Large intestine (tissue), 3 donors: ENCODE measurements at regions not wholly inside any gene's neighbourhood (a gene's known extent, or its start where the extent isn't known, plus 50 kb on each side); places are given as distances from the start of the nearest gene placed in this dataset.

Experiments
- DNase-seq, 2 donors: peaks; one replicate each; pipeline versions ENCODE4 v3.0.0 to v3.0.0-alpha.2; 2013
- H3K27ac ChIP-seq: one replicate; pipeline ENCODE4 v1.5.1; 2013; ENCODE audit warnings: low read length
- H3K27me3 ChIP-seq: 2 replicates; pipeline ENCODE4 v1.6.1; 2013; ENCODE audit warnings: low read length; ENCODE audit not compliant: control insufficient read depth, insufficient read depth
- H3K36me3 ChIP-seq: 2 replicates; pipeline ENCODE4 v1.6.1; 2013; ENCODE audit warnings: low read length; ENCODE audit not compliant: control insufficient read depth, insufficient read depth
- H3K4me1 ChIP-seq: one replicate; pipeline ENCODE4 v1.6.1; 2013; ENCODE audit warnings: low read length; ENCODE audit not compliant: control insufficient read depth, insufficient read depth
- H3K4me3 ChIP-seq: one replicate; pipeline ENCODE4 v1.5.1; 2013; ENCODE audit warnings: low read length
- H3K9me3 ChIP-seq: one replicate; pipeline ENCODE4 v1.6.1; 2013; ENCODE audit warnings: mild to moderate bottlenecking, low read depth, low read length, moderate library complexity; ENCODE audit not compliant: control insufficient read depth
- WGBS: methylation state at CpG from one replicate; pipeline ENCODE4 v1.1.5; 2013; ENCODE audit warnings: low lambda C conversion rate; ENCODE audit not compliant: insufficient coverage; 5-methylcytosine and 5-hydroxymethylcytosine counted together

- H3K4me3 ChIP-seq, result no peak overlapping the region
- WGBS, result 80% methylated on average over 1 of the region's 3 CpGs
- DNase-seq, result peak in 1 of 2 donors; percentile 46
- peaks cover 2% of the 10 kb centered on the region for H3K4me1 ChIP-seq
- H3K27me3 ChIP-seq, result no peaks in the 10 kb centered on the region
- no peak overlapping the region for H3K27ac ChIP-seq
- H3K36me3 ChIP-seq, result no peaks in the 10 kb centered on the region
- H3K9me3 ChIP-seq, result no peaks in the 10 kb centered on the region
Observed at GRCh38 chr4:138097912-138098600, 144.1 kb downstream of the SLC7A11 start.

GRCh38 chr4:138096384-138097062, 145.6 kb downstream of the SLC7A11 start:
- Histone ChIP-seq H3K4me1 (peaks cover under 1% of the 10 kb centered on the region), H3K36me3 (no peaks in the 10 kb centered on the region), H3K27me3 (no peaks in the 10 kb centered on the region), H3K4me3 (no peak overlapping the region), H3K9me3 (no peaks in the 10 kb centered on the region), H3K27ac (no peak overlapping the region)
- DNase-seq, result no peak
- WGBS, result no CpG with 5 or more reads among the region's 4 CpGs

- Histone ChIP-seq H3K4me1 (peaks cover 4% of the 10 kb centered on the region), H3K27me3 (no peaks in the 10 kb centered on the region), H3K9me3 (no peaks in the 10 kb centered on the region), H3K36me3 (no peaks in the 10 kb centered on the region), H3K27ac (no peak overlapping the region), H3K4me3 (no peak overlapping the region)
- no CpG with 5 or more reads among the region's 5 CpGs for WGBS
- DNase-seq, result no peak
Observed at GRCh38 chr4:138095378-138095777, 146.8 kb downstream of the SLC7A11 start.

- Histone ChIP-seq H3K36me3 (no peaks in the 10 kb centered on the region), H3K4me1 (peaks cover 4% of the 10 kb centered on the region), H3K9me3 (peaks cover 6% of the 10 kb centered on the region), H3K27ac (no peak overlapping the region), H3K27me3 (no peaks in the 10 kb centered on the region), H3K4me3 (no peak overlapping the region)
- no peak for DNase-seq
- WGBS, result 98% methylated on average over 5 of the region's 6 CpGs
Observed at GRCh38 chr4:138092060-138092459, 150.1 kb downstream of the SLC7A11 start.

- peaks cover 4% of the 10 kb centered on the region for H3K4me1 ChIP-seq
- H3K36me3 ChIP-seq, result no peaks in the 10 kb centered on the region
- H3K27me3 ChIP-seq, result no peaks in the 10 kb centered on the region
- H3K9me3 ChIP-seq, result peaks cover 6% of the 10 kb centered on the region
- DNase-seq, result no peak
- no peak overlapping the region for H3K4me3 ChIP-seq
- H3K27ac ChIP-seq, result no peak overlapping the region
- 94% methylated on average over 3 of the region's 5 CpGs for whole genome bisulfite sequencing
Observed at GRCh38 chr4:138090918-138091676, 151.1 kb downstream of the SLC7A11 start.

- Histone ChIP-seq H3K36me3 (no peaks in the 10 kb centered on the region), H3K9me3 (peaks cover 6% of the 10 kb centered on the region), H3K4me3 (no peak overlapping the region), H3K27ac (no peak overlapping the region), H3K27me3 (no peaks in the 10 kb centered on the region), H3K4me1 (peaks cover 4% of the 10 kb centered on the region)
- 14% methylated on average over 2 of the region's 17 CpGs for WGBS
- peak; percentile 41 to 66 for DNase-seq
Observed at GRCh38 chr4:138090150-138090917, 151.8 kb downstream of the SLC7A11 start.

- DNase-seq, result no peak
- peaks cover 6% of the 10 kb centered on the region for H3K9me3 ChIP-seq
- H3K27me3 ChIP-seq, result no peaks in the 10 kb centered on the region
- H3K4me3 ChIP-seq, result no peak overlapping the region
- H3K27ac ChIP-seq, result no peak overlapping the region
- H3K4me1 ChIP-seq, result peaks cover 4% of the 10 kb centered on the region
- WGBS, result no CpG with 5 or more reads among the region's 67 CpGs
- H3K36me3 ChIP-seq, result no peaks in the 10 kb centered on the region
Observed at GRCh38 chr4:138088449-138089208, 153.5 kb downstream of the SLC7A11 start.

- peaks cover 6% of the 10 kb centered on the region for H3K9me3 ChIP-seq
- H3K36me3 ChIP-seq, result no peaks in the 10 kb centered on the region
- H3K4me1 ChIP-seq, result peaks cover 4% of the 10 kb centered on the region
- no peak for DNase-seq
- WGBS, result 70% methylated on average over 2 of the region's 4 CpGs
- H3K27ac ChIP-seq, result no peak overlapping the region
- H3K27me3 ChIP-seq, result no peaks in the 10 kb centered on the region
- no peak overlapping the region for H3K4me3 ChIP-seq
Observed at GRCh38 chr4:138087066-138087719, 155.0 kb downstream of the SLC7A11 start.

GRCh38 chr4:138086611-138087041, 155.5 kb downstream of the SLC7A11 start:
- no peak overlapping the region for H3K27ac ChIP-seq
- peaks cover 4% of the 10 kb centered on the region for H3K4me1 ChIP-seq
- no CpG with 5 or more reads among the region's 1 CpG for WGBS
- no peak overlapping the region for H3K4me3 ChIP-seq
- peaks cover 6% of the 10 kb centered on the region for H3K9me3 ChIP-seq
- H3K36me3 ChIP-seq, result no peaks in the 10 kb centered on the region
- no peak for DNase-seq
- H3K27me3 ChIP-seq, result no peaks in the 10 kb centered on the region
